Stomach (tissue), 4 donors: ENCODE measurements at regions not wholly inside any gene's neighbourhood (a gene's known extent, or its start where the extent isn't known, plus 50 kb on each side); places are given as distances from the start of the nearest gene placed in this dataset.

ENCODE experiments used
- CTCF ChIP-seq, 7 experiments: fragments of 450-650 bp in 4 of 7; fragments of 200-600 bp in 3 of 7; sonication (generic) in 3 of 7; IDR thresholded peaks; one replicate each; pipeline ENCODE4 v1.5.1; 2016 to 2019; ENCODE audit warnings: antibody characterized with exemption in 7 of 7, control low read depth in 2 of 7, mild to moderate bottlenecking in 1 of 7
- EP300 ChIP-seq: sonication (generic); formaldehyde crosslinking; IDR thresholded peaks from one replicate; pipeline ENCODE4 v1.6.1; 2017; ENCODE audit warnings: antibody characterized with exemption
- POLR2A ChIP-seq, 4 donors: fragments of 450-650 bp; IDR thresholded peaks; one replicate each; pipeline ENCODE4 v1.6.1; 2016; ENCODE audit warnings: antibody characterized with exemption in 4 of 4, control low read depth in 2 of 4, mild to moderate bottlenecking in 1 of 4, moderate library complexity in 1 of 4
- POLR2AphosphoS5 ChIP-seq, 3 donors: sonication (generic); formaldehyde crosslinking; IDR thresholded peaks; one replicate each; pipeline ENCODE4 v1.6.1; 2016; ENCODE audit warnings: antibody characterized with exemption in 3 of 3

GRCh38 chr10:113317489-113317888 lies 235.4 kb upstream of the HABP2 start:
- TF ChIP-seq CTCF (IDR thresholded peaks at IDR 0.05) (no peak), POLR2AphosphoS5 (IDR thresholded peaks at IDR 0.05) (no peak), EP300 (no peak), POLR2A (IDR thresholded peaks at IDR 0.05) (no peak)
